Neuronal stem cell (in vitro differentiated cells): ENCODE measurements at regions not wholly inside any gene's neighbourhood (a gene's known extent, or its start where the extent isn't known, plus 50 kb on each side); places are given as distances from the start of the nearest gene placed in this dataset.

Experiments used
- DNase-seq: peaks from one replicate; pipeline ENCODE4 v3.0.0-alpha.2; 2013; ENCODE audit warnings: low spot score
- H2AFZ ChIP-seq: one replicate; pipeline ENCODE4 v1.6.1; 2013; ENCODE audit warnings: mild to moderate bottlenecking, low read length, inconsistent platforms
- H2AK5ac ChIP-seq: 2 replicates; pipeline ENCODE4 v1.6.1; 2013; ENCODE audit warnings: low read depth, mild to moderate bottlenecking, inconsistent platforms, low read length, moderate library complexity, mixed read lengths
- H2BK120ac ChIP-seq: 2 replicates; pipeline ENCODE4 v1.6.1; 2013; ENCODE audit warnings: low read depth, mild to moderate bottlenecking, inconsistent platforms, low read length, moderate library complexity, mixed read lengths
- H2BK12ac ChIP-seq: one replicate; pipeline ENCODE4 v1.6.1; 2013; ENCODE audit warnings: low read length, inconsistent platforms
- H2BK15ac ChIP-seq: 2 replicates; pipeline ENCODE4 v1.6.1; 2013; ENCODE audit warnings: mild to moderate bottlenecking, low read length, inconsistent platforms, mixed read lengths
- H2BK5ac ChIP-seq: one replicate; pipeline ENCODE4 v1.6.1; 2013; ENCODE audit warnings: inconsistent platforms, mild to moderate bottlenecking, low read length, moderate library complexity
- H3K14ac ChIP-seq: one replicate; pipeline ENCODE4 v1.6.1; 2013; ENCODE audit warnings: low read length, inconsistent platforms
- H3K18ac ChIP-seq: 2 replicates; pipeline ENCODE4 v1.6.1; 2013; ENCODE audit warnings: low read length, inconsistent platforms
- H3K23ac ChIP-seq: 2 replicates; pipeline ENCODE4 v1.6.1; 2013; ENCODE audit warnings: low read depth, mild to moderate bottlenecking, mixed read lengths, low read length, inconsistent platforms; ENCODE audit not compliant: poor library complexity
- H3K27ac ChIP-seq: replicated peaks from 3 replicates; pipeline ENCODE4 v1.5.1; 2013; ENCODE audit warnings: low read length, inconsistent platforms
- H3K27me3 ChIP-seq, 3 experiments: 2 replicates each; pipeline ENCODE4 v1.6.1; 2013; ENCODE audit warnings: low read length in 3 of 3, mild to moderate bottlenecking in 2 of 3, inconsistent platforms in 1 of 3, low read depth in 1 of 3, mixed read lengths in 1 of 3, moderate library complexity in 1 of 3; ENCODE audit not compliant: control insufficient read depth in 3 of 3, insufficient read depth in 3 of 3
- H3K36me3 ChIP-seq, 2 donors: replicated peaks in 1 of 2; 2 replicates each; pipeline ENCODE4 v1.6.1; 2013; ENCODE audit warnings: low read length in 2 of 2; ENCODE audit not compliant: control insufficient read depth in 2 of 2, insufficient read depth in 2 of 2
- H3K4ac ChIP-seq: 2 replicates; pipeline ENCODE4 v1.6.1; 2013; ENCODE audit warnings: inconsistent platforms, mild to moderate bottlenecking, low read length, moderate library complexity
- H3K4me1 ChIP-seq, 2 donors: 1 replicate in 1 of 2; 2 replicates in 1 of 2; pipeline ENCODE4 v1.6.1; 2013; ENCODE audit warnings: low read length in 2 of 2, low read depth in 1 of 2; ENCODE audit not compliant: control insufficient read depth in 2 of 2, insufficient read depth in 1 of 2
- H3K4me2 ChIP-seq: one replicate; pipeline ENCODE4 v1.6.1; 2013; ENCODE audit warnings: mild to moderate bottlenecking, low read length, inconsistent platforms; ENCODE audit not compliant: insufficient read depth, poor library complexity, severe bottlenecking
- H3K4me3 ChIP-seq, 2 donors: 2 replicates each; pipeline ENCODE4 v1.5.1; 2013; ENCODE audit warnings: low read length in 2 of 2, mild to moderate bottlenecking in 2 of 2, inconsistent platforms in 1 of 2, moderate library complexity in 1 of 2
- H3K79me1 ChIP-seq: one replicate; pipeline ENCODE4 v1.6.1; 2013; ENCODE audit warnings: low read depth, mild to moderate bottlenecking, inconsistent platforms, low read length, moderate library complexity
- H3K9ac ChIP-seq: one replicate; pipeline ENCODE4 v1.6.1; 2013; ENCODE audit warnings: mild to moderate bottlenecking, low read depth, low read length, inconsistent platforms; ENCODE audit not compliant: poor library complexity
- H3K9me3 ChIP-seq, 2 donors: replicated peaks in 1 of 2; 2 replicates each; pipeline versions ENCODE3 to v1.6.1; 2013; ENCODE audit warnings: low read length in 2 of 2, mild to moderate bottlenecking in 2 of 2, inconsistent platforms in 1 of 2, low read depth in 1 of 2, mixed read lengths in 1 of 2, moderate library complexity in 1 of 2; ENCODE audit not compliant: control insufficient read depth in 2 of 2, insufficient read depth in 1 of 2
- H4K8ac ChIP-seq: one replicate; pipeline ENCODE4 v1.6.1; 2013; ENCODE audit warnings: low read depth, mild to moderate bottlenecking, inconsistent platforms, low read length, moderate library complexity
- H4K91ac ChIP-seq: one replicate; pipeline ENCODE4 v1.6.1; 2013; ENCODE audit warnings: low read length, low read depth, mild to moderate bottlenecking, inconsistent platforms; ENCODE audit not compliant: poor library complexity
- WGBS, 2 donors: extraction: QIAGEN DNeasy Blood & Tissue Kit; methylation state at CpG; one replicate each; pipeline ENCODE4 v1.1.7; 2013; ENCODE audit warnings: missing lambda C conversion rate in 2 of 2, mixed read lengths in 1 of 2; ENCODE audit not compliant: insufficient read length in 2 of 2, insufficient replicate concordance in 1 of 2; ENCODE audit errors: extremely low coverage in 2 of 2; 5-methylcytosine and 5-hydroxymethylcytosine counted together

DNA sequence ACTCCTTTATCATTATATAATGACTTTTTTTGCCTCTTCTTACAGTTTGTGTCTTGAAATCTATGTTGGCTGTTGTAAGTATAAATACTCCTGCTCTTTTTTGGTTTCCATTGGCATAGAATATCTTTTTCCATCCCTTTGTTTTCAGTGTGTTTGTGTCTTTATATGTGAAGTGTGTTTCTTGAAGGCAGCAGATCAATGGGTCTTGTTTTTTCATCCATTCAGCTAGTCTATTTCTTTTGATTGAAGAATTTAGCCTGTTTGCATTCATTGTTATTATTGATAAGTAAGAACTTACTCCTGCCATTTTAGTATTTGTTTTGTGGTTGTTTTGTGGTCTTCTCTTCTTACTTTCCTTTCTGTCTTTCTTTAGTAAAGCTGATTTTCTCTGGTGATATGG lies 322.8 kb downstream of the PLA2G4A start:
- H3K23ac ChIP-seq: no peak overlapping the region
- H3K36me3 ChIP-seq: no peaks in the 10 kb centered on the region
- no peaks in the 10 kb centered on the region for H3K4me1 ChIP-seq
- H2AFZ ChIP-seq: no peak overlapping the region
- H2AK5ac ChIP-seq: no peak overlapping the region
- H3K9ac ChIP-seq: no peak overlapping the region
- no peak overlapping the region for H3K4ac ChIP-seq
- H3K27ac ChIP-seq: no peak overlapping the region
- DNase-seq: no peak
- no peak overlapping the region for H2BK15ac ChIP-seq
- no peak overlapping the region for H2BK120ac ChIP-seq
- no peak overlapping the region for H4K8ac ChIP-seq
- H2BK5ac ChIP-seq: no peak overlapping the region
- H3K4me2 ChIP-seq: no peak overlapping the region
- no peak overlapping the region for H3K14ac ChIP-seq
- no peak overlapping the region for H3K18ac ChIP-seq
- no peak overlapping the region for H4K91ac ChIP-seq
- no peaks in the 10 kb centered on the region for H3K27me3 ChIP-seq
- H3K79me1 ChIP-seq: no peaks in the 10 kb centered on the region
- no peak overlapping the region for H2BK12ac ChIP-seq
- no peak overlapping the region for H3K4me3 ChIP-seq
- no peaks in the 10 kb centered on the region for H3K9me3 ChIP-seq

DNA sequence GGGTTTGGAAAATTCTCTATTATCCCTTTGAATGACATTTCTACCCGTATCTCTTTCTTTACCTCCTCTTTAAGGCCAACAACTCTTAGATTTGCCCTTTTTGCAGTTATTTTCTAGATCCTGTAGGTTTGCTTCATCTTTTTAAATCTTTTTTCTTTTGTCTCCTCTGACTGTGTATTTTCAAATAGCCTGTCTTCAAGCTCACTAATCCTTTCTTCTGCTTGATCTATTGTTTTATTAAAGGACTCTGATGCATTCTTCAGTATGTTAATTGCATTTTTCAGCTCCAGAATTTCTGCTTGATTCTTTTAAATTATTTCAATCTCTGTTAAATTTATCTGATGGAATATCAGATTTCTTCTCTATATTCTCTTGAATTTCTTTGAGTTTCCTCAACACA lies 324.3 kb downstream of the PLA2G4A start:
- no peak overlapping the region for H2BK120ac ChIP-seq
- WGBS, 2 donors: no CpG with 5 or more reads among the region's 1 CpG
- H3K18ac ChIP-seq: no peak overlapping the region
- H3K23ac ChIP-seq: no peak overlapping the region
- H3K9me3 ChIP-seq: no peaks in the 10 kb centered on the region
- no peak overlapping the region for H3K27ac ChIP-seq
- no peak overlapping the region for H3K4me3 ChIP-seq
- no peaks in the 10 kb centered on the region for H3K36me3 ChIP-seq
- H3K27me3 ChIP-seq: no peaks in the 10 kb centered on the region
- H3K14ac ChIP-seq: no peak overlapping the region
- no peak overlapping the region for H3K4me2 ChIP-seq
- H3K9ac ChIP-seq: no peak overlapping the region
- H2AK5ac ChIP-seq: no peak overlapping the region
- no peak overlapping the region for H2BK12ac ChIP-seq
- H2BK15ac ChIP-seq: no peak overlapping the region
- H2BK5ac ChIP-seq: no peak overlapping the region
- H2AFZ ChIP-seq: no peak overlapping the region
- H3K4me1 ChIP-seq: no peaks in the 10 kb centered on the region
- H4K8ac ChIP-seq: no peak overlapping the region
- H4K91ac ChIP-seq: no peak overlapping the region
- no peak overlapping the region for H3K4ac ChIP-seq
- no peak for DNase-seq
- no peaks in the 10 kb centered on the region for H3K79me1 ChIP-seq

DNA sequence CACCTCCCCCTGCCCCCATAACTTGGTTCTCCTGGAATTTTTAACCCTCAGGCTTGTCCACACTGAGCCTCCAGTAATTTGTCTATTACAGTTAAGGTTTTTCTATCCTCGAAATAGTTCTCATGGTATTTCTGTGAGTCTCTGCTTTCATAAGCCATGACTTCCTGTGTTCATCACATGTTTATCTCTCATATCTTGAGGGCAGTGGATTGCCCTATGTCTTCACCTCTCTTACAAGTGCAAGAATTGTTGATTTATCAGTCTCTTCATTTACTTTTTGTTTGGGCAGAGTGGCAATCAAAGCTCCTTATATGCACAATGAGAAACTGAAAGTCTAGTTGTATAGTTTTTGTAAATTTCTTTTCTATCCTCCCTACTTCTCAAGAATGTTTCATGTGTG lies 328.4 kb downstream of the PLA2G4A start:
- H4K8ac ChIP-seq: no peak overlapping the region
- no peak overlapping the region for H3K14ac ChIP-seq
- H3K23ac ChIP-seq: no peak overlapping the region
- no peak for DNase-seq
- H2BK120ac ChIP-seq: no peak overlapping the region
- no peak overlapping the region for H3K27ac ChIP-seq
- H3K4me2 ChIP-seq: no peak overlapping the region
- H3K4me3 ChIP-seq: no peak overlapping the region
- no peaks in the 10 kb centered on the region for H3K27me3 ChIP-seq
- no peak overlapping the region for H3K9ac ChIP-seq
- no peaks in the 10 kb centered on the region for H3K9me3 ChIP-seq
- no peak overlapping the region for H2BK12ac ChIP-seq
- no peaks in the 10 kb centered on the region for H3K79me1 ChIP-seq
- WGBS, 2 donors: no CpG with 5 or more reads among the region's 1 CpG
- H2AFZ ChIP-seq: no peak overlapping the region
- H3K4ac ChIP-seq: no peak overlapping the region
- H4K91ac ChIP-seq: no peak overlapping the region
- no peak overlapping the region for H3K18ac ChIP-seq
- no peak overlapping the region for H2AK5ac ChIP-seq
- no peaks in the 10 kb centered on the region for H3K4me1 ChIP-seq
- H2BK5ac ChIP-seq: no peak overlapping the region
- no peaks in the 10 kb centered on the region for H3K36me3 ChIP-seq
- H2BK15ac ChIP-seq: no peak overlapping the region

DNA sequence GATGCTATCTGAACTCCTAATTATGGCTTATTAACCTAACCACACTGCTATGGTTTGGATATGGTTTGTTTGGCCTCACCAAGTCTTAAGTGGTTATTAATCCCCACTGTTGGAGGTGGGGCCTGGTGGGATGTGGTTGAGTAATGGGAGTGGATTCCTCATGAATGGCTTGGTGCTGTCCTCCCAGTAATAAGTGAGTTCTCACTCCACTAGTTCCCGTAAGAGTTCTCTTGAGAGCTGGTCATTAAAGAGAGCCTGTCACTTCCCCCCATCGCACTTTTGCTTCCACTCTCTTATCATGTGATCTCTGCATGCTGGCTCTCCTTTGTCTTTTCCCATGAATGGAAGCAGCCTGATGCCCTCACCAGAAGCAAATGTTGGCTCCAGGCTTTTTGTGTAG lies 328.8 kb downstream of the PLA2G4A start:
- DNase-seq: no peak

More for the DNA sequence above, 328.8 kb downstream of the PLA2G4A start:
- no peak overlapping the region for H3K23ac ChIP-seq
- no peak overlapping the region for H3K14ac ChIP-seq
- no peaks in the 10 kb centered on the region for H3K79me1 ChIP-seq
- no peak overlapping the region for H3K27ac ChIP-seq
- no peaks in the 10 kb centered on the region for H3K4me1 ChIP-seq
- H2AK5ac ChIP-seq: no peak overlapping the region
- H3K27me3 ChIP-seq: no peaks in the 10 kb centered on the region
- no peak overlapping the region for H4K91ac ChIP-seq
- no peak overlapping the region for H4K8ac ChIP-seq
- no peaks in the 10 kb centered on the region for H3K36me3 ChIP-seq
- no peak overlapping the region for H2BK120ac ChIP-seq
- H2BK5ac ChIP-seq: no peak overlapping the region
- H3K4me2 ChIP-seq: no peak overlapping the region
- peak overlapping the region; percentile 71 for H2AFZ ChIP-seq
- H3K9me3 ChIP-seq: no peaks in the 10 kb centered on the region
- H3K4ac ChIP-seq: no peak overlapping the region
- H3K4me3 ChIP-seq: no peak overlapping the region
- no peak overlapping the region for H2BK15ac ChIP-seq
- no peak overlapping the region for H2BK12ac ChIP-seq
- no CpG with 5 or more reads among the region's 2 CpGs for WGBS, 2 donors
- no peak overlapping the region for H3K9ac ChIP-seq
- no peak overlapping the region for H3K18ac ChIP-seq
